HG02678 (cell line): ENCODE measurements at regions not wholly inside any gene's neighbourhood (a gene's known extent, or its start where the extent isn't known, plus 50 kb on each side); places are given as distances from the start of the nearest gene placed in this dataset.
"Not testable (repeated sequence)": the region's sequence is repeated elsewhere in the genome, so short reads cannot be mapped to it uniquely, and the experiment has no call there.

Experiments
- ATAC-seq: cut with Tn5 transposase; IDR thresholded peaks from one replicate; pipeline ENCODE4 v1.9.1; 2021; ENCODE audit warnings: mild to moderate bottlenecking, moderate library complexity; ENCODE audit not compliant: unreplicated experiment

GRCh38 chr6:81625216-81625615 lies 127.3 kb downstream of the TENT5A start:
- no peak for ATAC-seq

GRCh38 chr6:81624453-81624852 lies 128.0 kb downstream of the TENT5A start:
- no peak for ATAC-seq

GRCh38 chr6:81623106-81623759 lies 129.2 kb downstream of the TENT5A start:
- ATAC-seq: no peak

- no peak for ATAC-seq
These were observed 130.6 kb downstream of the TENT5A start for GRCh38 chr6:81621816-81622395.

GRCh38 chr6:81614292-81614691 lies 138.2 kb downstream of the TENT5A start:
- no peak for ATAC-seq

- no peak for ATAC-seq
These were observed 138.9 kb downstream of the TENT5A start for GRCh38 chr6:81613606-81614005.

GRCh38 chr6:81612136-81612535 lies 140.3 kb downstream of the TENT5A start:
- no peak for ATAC-seq

- no peak for ATAC-seq
These were observed 142.7 kb downstream of the TENT5A start for GRCh38 chr6:81609736-81610135.

- ATAC-seq: no peak
These were observed 143.7 kb downstream of the TENT5A start for GRCh38 chr6:81608776-81609175.

GRCh38 chr6:81606965-81607381 lies 145.5 kb downstream of the TENT5A start:
- no peak for ATAC-seq

- ATAC-seq: no peak
These were observed 147.0 kb downstream of the TENT5A start for GRCh38 chr6:81605526-81605925.

GRCh38 chr6:81601918-81602317 lies 150.6 kb downstream of the TENT5A start:
- ATAC-seq: no peak

GRCh38 chr6:81600488-81600887 lies 152.0 kb downstream of the TENT5A start:
- ATAC-seq: not testable (repeated sequence)

- no peak for ATAC-seq
These were observed 158.0 kb downstream of the TENT5A start for GRCh38 chr6:81594501-81594900.

- no peak for ATAC-seq
These were observed 162.2 kb downstream of the TENT5A start for GRCh38 chr6:81590314-81590691.

- ATAC-seq: no peak
These were observed 162.8 kb downstream of the TENT5A start for GRCh38 chr6:81589465-81590313.

GRCh38 chr6:81585686-81586085 lies 166.8 kb downstream of the TENT5A start:
- ATAC-seq: not testable (repeated sequence)

- not testable (repeated sequence) for ATAC-seq
These were observed 168.3 kb downstream of the TENT5A start for GRCh38 chr6:81584156-81584555.

- ATAC-seq: no peak
These were observed 177.0 kb downstream of the TENT5A start for GRCh38 chr6:81575442-81575841.

- ATAC-seq: no peak
These were observed 180.5 kb downstream of the TENT5A start for GRCh38 chr6:81572020-81572419.

- no peak for ATAC-seq
These were observed 181.8 kb downstream of the TENT5A start for GRCh38 chr6:81570681-81571080.

GRCh38 chr6:81568973-81569372 lies 183.5 kb downstream of the TENT5A start:
- no peak for ATAC-seq
